ENCODE measurements at regions not wholly inside any gene's neighbourhood (a gene's known extent, or its start where the extent isn't known, plus 50 kb on each side); places are given as distances from the start of the nearest gene placed in this dataset.

DNA sequence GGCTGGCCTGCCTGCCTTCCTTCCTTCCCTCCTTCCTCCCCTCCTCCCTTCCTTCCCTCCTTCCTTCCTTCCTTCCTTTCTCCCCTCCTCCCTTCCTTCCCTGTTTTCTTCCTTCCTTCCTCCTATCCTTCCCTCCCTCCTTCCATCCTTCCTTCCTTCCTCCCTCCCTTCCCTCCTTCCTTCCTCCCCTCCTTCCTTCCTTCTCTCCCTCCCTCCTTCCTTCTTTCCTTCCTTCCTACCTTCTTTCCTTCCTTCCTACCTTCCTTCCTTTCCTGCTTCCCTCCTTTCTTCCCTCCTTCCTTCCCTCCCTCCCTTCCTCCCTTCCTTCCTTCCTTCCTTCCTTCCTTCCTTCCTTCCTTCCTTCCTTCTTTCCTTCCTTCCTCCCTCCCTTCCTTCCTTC is 70.1 kb upstream of the PTGFR start:
- TF ChIP-seq, protein P1, sequence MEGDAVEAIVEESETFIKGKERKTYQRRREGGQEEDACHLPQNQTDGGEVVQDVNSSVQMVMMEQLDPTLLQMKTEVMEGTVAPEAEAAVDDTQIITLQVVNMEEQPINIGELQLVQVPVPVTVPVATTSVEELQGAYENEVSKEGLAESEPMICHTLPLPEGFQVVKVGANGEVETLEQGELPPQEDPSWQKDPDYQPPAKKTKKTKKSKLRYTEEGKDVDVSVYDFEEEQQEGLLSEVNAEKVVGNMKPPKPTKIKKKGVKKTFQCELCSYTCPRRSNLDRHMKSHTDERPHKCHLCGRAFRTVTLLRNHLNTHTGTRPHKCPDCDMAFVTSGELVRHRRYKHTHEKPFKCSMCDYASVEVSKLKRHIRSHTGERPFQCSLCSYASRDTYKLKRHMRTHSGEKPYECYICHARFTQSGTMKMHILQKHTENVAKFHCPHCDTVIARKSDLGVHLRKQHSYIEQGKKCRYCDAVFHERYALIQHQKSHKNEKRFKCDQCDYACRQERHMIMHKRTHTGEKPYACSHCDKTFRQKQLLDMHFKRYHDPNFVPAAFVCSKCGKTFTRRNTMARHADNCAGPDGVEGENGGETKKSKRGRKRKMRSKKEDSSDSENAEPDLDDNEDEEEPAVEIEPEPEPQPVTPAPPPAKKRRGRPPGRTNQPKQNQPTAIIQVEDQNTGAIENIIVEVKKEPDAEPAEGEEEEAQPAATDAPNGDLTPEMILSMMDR (IDR thresholded peaks at IDR 0.05), result no peak
- TF ChIP-seq POLR2A (IDR thresholded peaks at IDR 0.05), result no peak

Measured in esophagus squamous epithelium (tissue), 4 donors.